ENCODE measurements at regions not wholly inside any gene's neighbourhood (a gene's known extent, or its start where the extent isn't known, plus 50 kb on each side); places are given as distances from the start of the nearest gene placed in this dataset.
"Not testable (repeated sequence)": the region's sequence is repeated elsewhere in the genome, so short reads cannot be mapped to it uniquely, and the experiment has no call there.

- TF ChIP-seq CTCF (IDR thresholded peaks at IDR 0.05) = no peak
- Mint-ChIP-seq H3K4me3 (ENCODE audit: unreplicated experiment) (no peak overlapping the region), H3K27me3 (ENCODE audit: low read depth) (peaks cover 5% of the 10 kb centered on the region), H3K4me1 (ENCODE audit: low read depth) (no peaks in the 10 kb centered on the region), H3K36me3 (ENCODE audit: low read depth) (peaks cover 4% of the 10 kb centered on the region), H3K27ac (ENCODE audit: unreplicated experiment) (no peak overlapping the region), H3K9me3 (ENCODE audit: low read depth) (peaks cover 19% of the 10 kb centered on the region)
- DNase-seq (ENCODE audit: low spot score) = no peak
Measured at GRCh38 chr6:118367314-118367713, 180.8 kb upstream of the PLN start.

DNA sequence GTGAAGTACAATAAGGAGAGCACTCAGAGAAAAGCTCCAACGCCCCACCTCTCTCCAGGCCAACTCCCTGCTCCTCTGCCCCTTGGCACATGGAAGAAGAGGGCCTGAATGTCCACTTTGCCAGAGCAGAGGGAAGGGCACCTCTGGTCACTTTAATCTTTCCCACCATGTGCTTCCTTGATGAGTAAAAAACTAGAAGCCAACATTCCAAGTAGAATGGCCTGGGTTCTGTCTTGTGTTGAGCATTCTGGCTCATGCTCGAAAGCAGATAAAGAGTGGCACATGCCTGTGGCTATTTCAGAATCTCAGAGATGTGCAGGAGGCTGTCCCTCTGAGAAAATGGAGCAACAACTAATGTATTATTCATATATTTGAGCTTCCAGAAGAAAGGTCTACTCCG is 177.4 kb upstream of the PLN start:
- no peak for TF ChIP-seq CTCF (IDR thresholded peaks at IDR 0.05)
- peaks cover 19% of the 10 kb centered on the region for H3K9me3 Mint-ChIP-seq (ENCODE audit: low read depth)
- H3K36me3 Mint-ChIP-seq (ENCODE audit: low read depth) = peaks cover 8% of the 10 kb centered on the region
- peaks cover 13% of the 10 kb centered on the region for H3K27me3 Mint-ChIP-seq (ENCODE audit: low read depth)
- DNase-seq (ENCODE audit: low spot score) = no peak
- no peak overlapping the region for H3K4me3 Mint-ChIP-seq (ENCODE audit: unreplicated experiment)
- H3K4me1 Mint-ChIP-seq (ENCODE audit: low read depth) = no peaks in the 10 kb centered on the region
- no peak overlapping the region for H3K27ac Mint-ChIP-seq (ENCODE audit: unreplicated experiment)

GRCh38 chr6:118371955-118372354 is 176.1 kb upstream of the PLN start:
- no peak for TF ChIP-seq CTCF (IDR thresholded peaks at IDR 0.05)
- Mint-ChIP-seq H3K27me3 (ENCODE audit: low read depth) (peaks cover 15% of the 10 kb centered on the region), H3K4me1 (ENCODE audit: low read depth) (no peaks in the 10 kb centered on the region), H3K4me3 (ENCODE audit: unreplicated experiment) (no peak overlapping the region), H3K9me3 (ENCODE audit: low read depth) (peaks cover 19% of the 10 kb centered on the region), H3K36me3 (ENCODE audit: low read depth) (peaks cover 8% of the 10 kb centered on the region), H3K27ac (ENCODE audit: unreplicated experiment) (no peak overlapping the region)
- DNase-seq (ENCODE audit: low spot score) = no peak

DNA sequence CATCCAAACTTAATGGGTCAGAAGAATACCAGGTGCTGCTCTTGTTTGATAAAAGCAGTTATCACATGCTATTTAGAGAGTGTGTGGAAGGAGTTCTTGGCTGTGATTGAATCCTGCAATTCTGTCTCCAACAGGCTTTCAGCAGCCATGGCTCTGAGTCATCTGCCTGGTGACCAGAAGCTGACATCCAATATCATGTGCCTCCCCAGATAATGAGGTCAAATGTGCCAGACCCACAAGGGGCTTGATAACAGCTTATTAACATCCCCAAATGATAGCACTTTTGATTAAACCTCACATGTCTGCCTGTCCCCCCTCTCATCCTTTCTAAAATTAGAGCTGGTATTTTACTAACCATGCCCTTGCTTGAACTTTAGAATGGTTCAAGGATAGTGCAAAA is 175.7 kb upstream of the PLN start:
- Mint-ChIP-seq H3K4me3 (ENCODE audit: unreplicated experiment) (no peak overlapping the region), H3K9me3 (ENCODE audit: low read depth) (peaks cover 19% of the 10 kb centered on the region), H3K27ac (ENCODE audit: unreplicated experiment) (no peak overlapping the region), H3K36me3 (ENCODE audit: low read depth) (peaks cover 8% of the 10 kb centered on the region), H3K27me3 (ENCODE audit: low read depth) (peaks cover 18% of the 10 kb centered on the region), H3K4me1 (ENCODE audit: low read depth) (no peaks in the 10 kb centered on the region)
- DNase-seq (ENCODE audit: low spot score) = no peak
- no peak for TF ChIP-seq CTCF (IDR thresholded peaks at IDR 0.05)

- no peaks in the 10 kb centered on the region for H3K4me1 Mint-ChIP-seq (ENCODE audit: low read depth)
- no peak for DNase-seq (ENCODE audit: low spot score)
Measured at GRCh38 chr6:118377711-118378414, 170.2 kb upstream of the PLN start.

DNA sequence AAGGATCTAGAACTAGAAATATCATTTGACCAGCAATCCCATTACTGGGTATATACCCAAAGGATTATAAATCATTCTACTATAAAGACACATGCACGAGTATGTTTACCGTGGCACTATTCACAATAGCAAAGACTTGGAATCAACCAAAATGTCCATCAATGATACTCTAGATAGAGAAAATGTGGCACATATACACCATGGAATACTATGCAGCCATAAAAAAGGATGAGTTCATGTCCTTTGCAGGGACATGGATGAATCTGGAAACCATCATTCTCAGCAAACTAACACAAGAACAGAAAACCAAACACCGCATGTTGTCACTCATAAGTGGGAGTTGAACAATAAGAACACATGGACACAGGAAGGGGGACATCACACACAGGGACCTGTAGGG is 167.5 kb upstream of the PLN start:
- not testable (repeated sequence) for H3K4me1 Mint-ChIP-seq (ENCODE audit: low read depth); H3K36me3 Mint-ChIP-seq (ENCODE audit: low read depth); H3K9me3 Mint-ChIP-seq (ENCODE audit: low read depth); H3K27ac Mint-ChIP-seq (ENCODE audit: unreplicated experiment); H3K4me3 Mint-ChIP-seq (ENCODE audit: unreplicated experiment); DNase-seq (ENCODE audit: low spot score)
- H3K27me3 Mint-ChIP-seq (ENCODE audit: low read depth) = peaks cover 21% of the 10 kb centered on the region

More at GRCh38 chr6:118377711-118378414, 170.2 kb upstream of the PLN start:
- Mint-ChIP-seq H3K36me3 (ENCODE audit: low read depth) (peaks cover 8% of the 10 kb centered on the region), H3K9me3 (ENCODE audit: low read depth) (peaks cover 8% of the 10 kb centered on the region), H3K27me3 (ENCODE audit: low read depth) (peaks cover 24% of the 10 kb centered on the region), H3K4me3 (ENCODE audit: unreplicated experiment) (no peak overlapping the region), H3K27ac (ENCODE audit: unreplicated experiment) (no peak overlapping the region)
- TF ChIP-seq CTCF (IDR thresholded peaks at IDR 0.05) = no peak

Data from chondrocyte (in vitro differentiated cells).